Smooth muscle cell (in vitro differentiated cells): ENCODE measurements at regions not wholly inside any gene's neighbourhood (a gene's known extent, or its start where the extent isn't known, plus 50 kb on each side); places are given as distances from the start of the nearest gene placed in this dataset.
"Not testable (repeated sequence)": the region's sequence is repeated elsewhere in the genome, so short reads cannot be mapped to it uniquely, and the experiment has no call there.

ENCODE experiments used
- DNase-seq: peaks from one replicate; lab custom pipeline; 2025; ENCODE audit not compliant: unreplicated experiment; lab: John Stamatoyannopoulos, UW
- H2AFZ ChIP-seq: fragments of 200-600 bp; sonication (generic); 2 replicates; pipeline ENCODE4 v1.6.0; 2016; ENCODE audit warnings: antibody characterized with exemption, low read depth, mild to moderate bottlenecking
- H3F3A ChIP-seq: fragments of 200-600 bp; sonication (generic); 2 replicates; pipeline ENCODE4 v1.6.0; 2017; ENCODE audit warnings: antibody characterized with exemption, low read depth
- H3K27ac ChIP-seq: fragments of 200-600 bp; sonication (generic); 2 replicates; pipeline ENCODE4 v1.5.1; 2016; ENCODE audit warnings: low read depth, mild to moderate bottlenecking
- H3K27me3 ChIP-seq: fragments of 200-600 bp; sonication (generic); 2 replicates; pipeline ENCODE4 v1.6.1; 2016; ENCODE audit warnings: low read depth, mild to moderate bottlenecking
- H3K36me3 ChIP-seq: fragments of 200-600 bp; sonication (generic); 2 replicates; pipeline ENCODE4 v1.5.1; 2016; ENCODE audit warnings: low read depth
- H3K4me1 ChIP-seq: fragments of 200-600 bp; sonication (generic); 2 replicates; pipeline ENCODE4 v1.5.1; 2016; ENCODE audit warnings: low read depth
- H3K4me2 ChIP-seq: fragments of 200-600 bp; sonication (generic); 2 replicates; pipeline ENCODE4 v1.6.0; 2016; ENCODE audit warnings: mild to moderate bottlenecking
- H3K4me3 ChIP-seq: fragments of 200-600 bp; sonication (generic); 2 replicates; pipeline ENCODE4 v1.5.1; 2016; ENCODE audit warnings: mild to moderate bottlenecking
- H3K79me2 ChIP-seq: fragments of 200-600 bp; sonication (generic); 2 replicates; pipeline ENCODE4 v1.6.0; 2016; ENCODE audit warnings: low read depth, mild to moderate bottlenecking
- H3K9ac ChIP-seq: fragments of 200-600 bp; sonication (generic); 2 replicates; pipeline ENCODE4 v1.6.0; 2016; ENCODE audit warnings: low read depth
- H3K9me3 ChIP-seq: fragments of 200-600 bp; sonication (generic); replicated peaks from 2 replicates; pipeline ENCODE4 v1.5.1; 2016; ENCODE audit warnings: low read depth
- H4K20me1 ChIP-seq: fragments of 200-600 bp; sonication (generic); 2 replicates; pipeline ENCODE4 v1.6.0; 2016; ENCODE audit warnings: low read depth
- CTCF ChIP-seq: fragments of 200-600 bp; sonication (generic); IDR thresholded peaks from 2 replicates; pipeline ENCODE4 v1.5.1; 2017; ENCODE audit warnings: borderline replicate concordance, mild to moderate bottlenecking, antibody characterized with exemption; ENCODE audit not compliant: insufficient read depth, poor library complexity, severe bottlenecking
- WGBS: methylation state at CpG from one replicate; pipeline ENCODE4 v1.1.7; 2016; ENCODE audit warnings: low lambda C conversion rate; 5-methylcytosine and 5-hydroxymethylcytosine counted together

GRCh38 chr22:27605390-27605789 is 196.2 kb downstream of the MN1 start:
- no peak overlapping the region for H3K9ac ChIP-seq
- H3K27ac ChIP-seq, result no peak overlapping the region
- no peak overlapping the region for H2AFZ ChIP-seq
- WGBS, result 91% methylated on average over 4 of the region's 4 CpGs
- H3K9me3 ChIP-seq, result no peaks in the 10 kb centered on the region
- no peaks in the 10 kb centered on the region for H3K27me3 ChIP-seq
- no peaks in the 10 kb centered on the region for H3K36me3 ChIP-seq
- no peaks in the 10 kb centered on the region for H4K20me1 ChIP-seq
- no peak for DNase-seq
- H3K79me2 ChIP-seq, result no peaks in the 10 kb centered on the region
- H3K4me2 ChIP-seq, result no peak overlapping the region
- H3K4me1 ChIP-seq, result no peaks in the 10 kb centered on the region
- TF ChIP-seq CTCF, result no peak
- H3K4me3 ChIP-seq, result no peak overlapping the region
- H3F3A ChIP-seq, result no peaks in the 10 kb centered on the region

GRCh38 chr22:27607750-27608149 is 193.8 kb downstream of the MN1 start:
- not testable (repeated sequence) for H3K4me1 ChIP-seq, H3K4me3 ChIP-seq, H2AFZ ChIP-seq, H3K36me3 ChIP-seq, H3K79me2 ChIP-seq, H3K9ac ChIP-seq, H3K9me3 ChIP-seq, H3F3A ChIP-seq, H3K27me3 ChIP-seq, H3K27ac ChIP-seq, DNase-seq, H4K20me1 ChIP-seq, H3K4me2 ChIP-seq
- 99% methylated on average over 7 of the region's 7 CpGs for WGBS

- WGBS, result 50% methylated on average over 12 of the region's 18 CpGs
- H3K79me2 ChIP-seq, result no peaks in the 10 kb centered on the region
- H3K9ac ChIP-seq, result no peak overlapping the region
- H3F3A ChIP-seq, result no peaks in the 10 kb centered on the region
- H3K27ac ChIP-seq, result no peak overlapping the region
- peaks cover 22% of the 10 kb centered on the region for H3K27me3 ChIP-seq
- no peak for TF ChIP-seq CTCF
- no peaks in the 10 kb centered on the region for H4K20me1 ChIP-seq
- no peak overlapping the region for H2AFZ ChIP-seq
- H3K9me3 ChIP-seq, result no peaks in the 10 kb centered on the region
- H3K4me3 ChIP-seq, result no peak overlapping the region
- no peak for DNase-seq
- no peak overlapping the region for H3K4me2 ChIP-seq
- H3K36me3 ChIP-seq, result no peaks in the 10 kb centered on the region
- no peaks in the 10 kb centered on the region for H3K4me1 ChIP-seq
Measured at GRCh38 chr22:27609451-27609888, 192.1 kb downstream of the MN1 start.

- not testable (repeated sequence) for H3K9ac ChIP-seq, H3K4me2 ChIP-seq, H3F3A ChIP-seq, H3K27ac ChIP-seq, H3K4me1 ChIP-seq, H3K9me3 ChIP-seq, H3K79me2 ChIP-seq, H2AFZ ChIP-seq, DNase-seq, H3K36me3 ChIP-seq, H3K4me3 ChIP-seq, H4K20me1 ChIP-seq
- WGBS, result 81% methylated on average over 4 of the region's 4 CpGs
- peaks cover 29% of the 10 kb centered on the region for H3K27me3 ChIP-seq
Measured at GRCh38 chr22:27610164-27610563, 191.4 kb downstream of the MN1 start.
